ENCODE measurements at regions not wholly inside any gene's neighbourhood (a gene's known extent, or its start where the extent isn't known, plus 50 kb on each side); places are given as distances from the start of the nearest gene placed in this dataset.

DNA sequence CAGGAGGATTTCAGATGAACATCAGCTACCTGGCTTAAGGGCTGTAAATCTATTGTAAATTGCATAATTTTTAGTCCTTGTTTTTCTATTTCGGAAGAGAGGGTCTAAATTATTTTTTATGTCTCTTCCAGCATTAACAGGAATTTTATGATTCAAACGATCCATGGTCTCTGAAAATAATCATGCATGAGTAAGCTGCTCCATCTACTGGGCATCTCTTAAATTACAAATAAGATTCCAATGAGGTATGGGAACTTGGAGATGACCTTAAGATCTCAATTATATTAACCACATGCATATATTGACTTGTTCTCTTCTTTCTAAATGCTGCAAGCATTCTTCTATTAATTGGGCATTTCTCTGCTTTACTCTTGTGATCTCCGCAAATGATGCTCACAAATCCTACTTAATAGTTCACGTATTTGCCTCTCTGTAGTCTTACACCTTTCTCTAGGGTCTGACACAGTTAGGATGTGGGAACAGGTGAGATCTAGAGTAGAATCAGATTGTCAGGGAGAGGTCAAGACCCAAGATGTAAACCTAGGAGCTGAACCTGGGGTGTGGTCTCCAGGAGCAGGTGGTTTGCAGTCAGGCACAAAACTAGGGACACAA, 86.9 kb downstream of the NUDT12 start:
- Histone ChIP-seq H3K4me2 (ENCODE audit: insufficient read depth in 1 of 2, low read depth in 2 of 2, low read length in 2 of 2) (no peak overlapping the region), H3K27me3 (replicated peaks in 1 of 4; ENCODE audit: control insufficient read depth in 3 of 4, extremely low read depth in 1 of 4, insufficient read depth in 3 of 4, low read length in 3 of 4) (no peaks in the 10 kb centered on the region), H4K8ac (ENCODE audit: extremely low read depth, insufficient read depth, low read length) (no peak overlapping the region), H3K4me1 (replicated peaks in 1 of 4; ENCODE audit: control insufficient read depth in 3 of 4, insufficient read depth in 4 of 4, low read length in 3 of 4) (peaks cover 0 to 4% (median 0%) of the 10 kb centered on the region in 4 experiments; a peak in 1 of 7 replicates), H3K4me3 (ENCODE audit: extremely low read depth in 1 of 4, insufficient read depth in 2 of 4, low read depth in 3 of 4, low read length in 4 of 4) (no peak overlapping the region), H3K79me1 (ENCODE audit: low read depth, low read length) (no peaks in the 10 kb centered on the region), H2BK15ac (ENCODE audit: low read length) (no peak overlapping the region), H3K56ac (replicated peaks; ENCODE audit: insufficient read length, low read depth, low read length) (no peak overlapping the region), H3K23ac (ENCODE audit: insufficient read length) (no peak overlapping the region), H3K36me3 (ENCODE audit: control insufficient read depth in 2 of 4, insufficient read depth in 4 of 4, low read length in 3 of 4) (no peaks in the 10 kb centered on the region), H3K9ac (replicated peaks in 1 of 4; ENCODE audit: extremely low read depth in 1 of 4, low read depth in 3 of 4, low read length in 3 of 4) (no peak overlapping the region), H2BK5ac (ENCODE audit: low read depth, low read length) (no peak overlapping the region), H3K14ac (ENCODE audit: insufficient read length) (no peak overlapping the region), H3K79me2 (ENCODE audit: control insufficient read depth in 1 of 2, insufficient read depth in 2 of 2, low read length in 2 of 2) (no peaks in the 10 kb centered on the region), H2AK5ac (ENCODE audit: low read depth, low read length) (no peak overlapping the region), H2AFZ (ENCODE audit: low read length) (no peak overlapping the region), H2BK120ac (replicated peaks; ENCODE audit: low read depth, low read length) (no peak overlapping the region), H3K9me3 (ENCODE audit: insufficient read depth in 2 of 2, low read depth in 1 of 2, low read length in 1 of 2) (no peaks in the 10 kb centered on the region), H3K4ac (replicated peaks; ENCODE audit: insufficient read length, low read depth, low read length) (no peak overlapping the region), H4K91ac (replicated peaks; ENCODE audit: insufficient read length, low read length) (peak overlapping the region; percentile 34), H2BK20ac (ENCODE audit: low read length) (no peak overlapping the region), H4K20me1 (replicated peaks in 1 of 2; ENCODE audit: control insufficient read depth in 1 of 2, insufficient read depth in 2 of 2, low read length in 2 of 2) (no peaks in the 10 kb centered on the region), H3K18ac (ENCODE audit: extremely low read depth, low read length) (no peak overlapping the region), H4K5ac (ENCODE audit: insufficient read length, low read depth, low read length) (no peak overlapping the region), H3K23me2 (ENCODE audit: low read depth, low read length) (no peaks in the 10 kb centered on the region), H2BK12ac (ENCODE audit: low read depth, low read length) (no peak overlapping the region), H3K27ac (ENCODE audit: low read depth, low read length) (no peak overlapping the region)
- WGBS, 2 experiments (ENCODE audit: extremely low coverage in 1 of 2, insufficient coverage in 1 of 2, insufficient read length in 1 of 2, insufficient replicate concordance in 2 of 2, low coverage in 1 of 2, low lambda C conversion rate in 2 of 2, missing lambda C conversion rate in 1 of 2): 47% methylated on average over 4 of the region's 4 CpGs; no CpG with 5 or more reads in 1 of the 2 experiments
- DNase-seq (ENCODE audit: low read depth in 1 of 2, low spot score in 2 of 2): no peak
- TF ChIP-seq, protein P1, sequence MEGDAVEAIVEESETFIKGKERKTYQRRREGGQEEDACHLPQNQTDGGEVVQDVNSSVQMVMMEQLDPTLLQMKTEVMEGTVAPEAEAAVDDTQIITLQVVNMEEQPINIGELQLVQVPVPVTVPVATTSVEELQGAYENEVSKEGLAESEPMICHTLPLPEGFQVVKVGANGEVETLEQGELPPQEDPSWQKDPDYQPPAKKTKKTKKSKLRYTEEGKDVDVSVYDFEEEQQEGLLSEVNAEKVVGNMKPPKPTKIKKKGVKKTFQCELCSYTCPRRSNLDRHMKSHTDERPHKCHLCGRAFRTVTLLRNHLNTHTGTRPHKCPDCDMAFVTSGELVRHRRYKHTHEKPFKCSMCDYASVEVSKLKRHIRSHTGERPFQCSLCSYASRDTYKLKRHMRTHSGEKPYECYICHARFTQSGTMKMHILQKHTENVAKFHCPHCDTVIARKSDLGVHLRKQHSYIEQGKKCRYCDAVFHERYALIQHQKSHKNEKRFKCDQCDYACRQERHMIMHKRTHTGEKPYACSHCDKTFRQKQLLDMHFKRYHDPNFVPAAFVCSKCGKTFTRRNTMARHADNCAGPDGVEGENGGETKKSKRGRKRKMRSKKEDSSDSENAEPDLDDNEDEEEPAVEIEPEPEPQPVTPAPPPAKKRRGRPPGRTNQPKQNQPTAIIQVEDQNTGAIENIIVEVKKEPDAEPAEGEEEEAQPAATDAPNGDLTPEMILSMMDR (IDR thresholded peaks at IDR 0.05; ENCODE audit: control extremely low read depth in 1 of 3, insufficient read depth in 1 of 3, low read depth in 1 of 3, low read length in 3 of 3): peak in 2 of 3 experiments; percentile 34 to 53; a peak in 2 of 4 replicates
- TF ChIP-seq SRF (IDR thresholded peaks at IDR 0.05; ENCODE audit: low read depth, low read length) (no peak), CBX8 (IDR thresholded peaks at IDR 0.05; ENCODE audit: borderline replicate concordance, low read depth, low read length) (no peak), RAD21 (IDR thresholded peaks at IDR 0.05 in 1 of 2, conservative IDR thresholded peaks at IDR 0.05 in 1 of 2; ENCODE audit: low read depth in 2 of 2, low read length in 2 of 2) (peak; percentile 80 to 87), SP4 (IDR thresholded peaks at IDR 0.05; ENCODE audit: low read length) (no peak)
- peak; percentile 71 for FAIRE-seq
- ChIA-PET POLR2A (ENCODE audit: partially characterized antibody) (no interaction called here), CTCF (ENCODE audit: partially characterized antibody) (interaction anchor here (0.6 to 5.1 kb wide), 39 partner anchors 9 to 417 kb away, joined by 3 to 37 read pairs (median 4); partner anchors contain the start of gene MACIR)
